Lung (tissue), 11 donors: ENCODE measurements at regions not wholly inside any gene's neighbourhood (a gene's known extent, or its start where the extent isn't known, plus 50 kb on each side); places are given as distances from the start of the nearest gene placed in this dataset.

ENCODE experiments used
- ATAC-seq: fragments of 200-7000 bp; cut with Tn5 transposase; one replicate; pipeline ENCODE4 v1.9.1; 2020; ENCODE audit warnings: moderate number of reproducible peaks; ENCODE audit not compliant: insufficient read depth, low FRiP score
- DNase-seq, 3 donors: peaks; one replicate each; pipeline ENCODE4 v3.0.0-alpha.2; 2013 to 2017
- H3K27ac ChIP-seq, 2 donors: one replicate each; pipeline ENCODE4 v1.5.1; 2013; ENCODE audit warnings: mild to moderate bottlenecking in 2 of 2, moderate library complexity in 2 of 2, control low read depth in 1 of 2, inconsistent platforms in 1 of 2, low read depth in 1 of 2, low read length in 1 of 2
- H3K27me3 ChIP-seq, 3 donors: one replicate each; pipeline ENCODE4 v1.5.1; 2013; ENCODE audit warnings: low read length in 2 of 3; ENCODE audit not compliant: control insufficient read depth in 3 of 3, insufficient read depth in 3 of 3
- H3K36me3 ChIP-seq, 4 donors: one replicate each; pipeline ENCODE4 v1.5.1; 2013; ENCODE audit warnings: low read length in 4 of 4, mild to moderate bottlenecking in 1 of 4, moderate library complexity in 1 of 4; ENCODE audit not compliant: control insufficient read depth in 4 of 4, insufficient read depth in 4 of 4
- H3K4me1 ChIP-seq, 5 donors: one replicate each; pipeline ENCODE4 v1.5.1; 2013; ENCODE audit warnings: low read length in 5 of 5, mild to moderate bottlenecking in 2 of 5, moderate library complexity in 1 of 5; ENCODE audit not compliant: control insufficient read depth in 5 of 5, insufficient read depth in 5 of 5
- H3K4me3 ChIP-seq: one replicate; pipeline ENCODE4 v1.5.1; 2013; ENCODE audit warnings: mild to moderate bottlenecking, control low read depth, moderate library complexity
- H3K9ac ChIP-seq, 2 donors: one replicate each; pipeline ENCODE4 v1.5.1; 2013; ENCODE audit warnings: low read length in 2 of 2, control low read depth in 1 of 2; ENCODE audit not compliant: insufficient read depth in 1 of 2
- H3K9me3 ChIP-seq, 4 donors: one replicate each; pipeline ENCODE4 v1.5.1; 2013; ENCODE audit warnings: low read length in 3 of 4, mild to moderate bottlenecking in 1 of 4, moderate library complexity in 1 of 4; ENCODE audit not compliant: control insufficient read depth in 4 of 4, insufficient read depth in 3 of 4
- WGBS, 2 donors: extraction: QIAGEN DNeasy Blood & Tissue Kit; methylation state at CpG; one replicate each; pipeline ENCODE4 v1.1.7; 2013; 5-methylcytosine and 5-hydroxymethylcytosine counted together
- TF ChIP-seq, protein P1 (sequence below): IDR thresholded peaks from 2 replicates; pipeline ENCODE4 v1.5.1; 2012; ENCODE audit warnings: mild to moderate bottlenecking; ENCODE audit errors: control extremely low read depth, extremely low read depth
- donor health status: control.
- donor health status: control.
- donor health status: Bipolar disorder and iron deficiency.
- donor health status: healthy.
- donor health status: DM: yes; HTN: yes; CAD: no.

GRCh38 chr4:25538430-25538829 lies 117.2 kb upstream of the SLC34A2 start:
- Histone ChIP-seq H3K9ac (no peak overlapping the region), H3K27me3 (no peaks in the 10 kb centered on the region), H3K9me3 (no peaks in the 10 kb centered on the region), H3K27ac (no peak overlapping the region), H3K4me1 (peaks cover 0 to 5% (median 0%) of the 10 kb centered on the region in 5 donors), H3K36me3 (no peaks in the 10 kb centered on the region), H3K4me3 (no peak overlapping the region)
- no peak for DNase-seq
- WGBS, 2 donors, result 78 to 86% methylated on average over 4 of the region's 4 CpGs
- TF ChIP-seq, protein P1, sequence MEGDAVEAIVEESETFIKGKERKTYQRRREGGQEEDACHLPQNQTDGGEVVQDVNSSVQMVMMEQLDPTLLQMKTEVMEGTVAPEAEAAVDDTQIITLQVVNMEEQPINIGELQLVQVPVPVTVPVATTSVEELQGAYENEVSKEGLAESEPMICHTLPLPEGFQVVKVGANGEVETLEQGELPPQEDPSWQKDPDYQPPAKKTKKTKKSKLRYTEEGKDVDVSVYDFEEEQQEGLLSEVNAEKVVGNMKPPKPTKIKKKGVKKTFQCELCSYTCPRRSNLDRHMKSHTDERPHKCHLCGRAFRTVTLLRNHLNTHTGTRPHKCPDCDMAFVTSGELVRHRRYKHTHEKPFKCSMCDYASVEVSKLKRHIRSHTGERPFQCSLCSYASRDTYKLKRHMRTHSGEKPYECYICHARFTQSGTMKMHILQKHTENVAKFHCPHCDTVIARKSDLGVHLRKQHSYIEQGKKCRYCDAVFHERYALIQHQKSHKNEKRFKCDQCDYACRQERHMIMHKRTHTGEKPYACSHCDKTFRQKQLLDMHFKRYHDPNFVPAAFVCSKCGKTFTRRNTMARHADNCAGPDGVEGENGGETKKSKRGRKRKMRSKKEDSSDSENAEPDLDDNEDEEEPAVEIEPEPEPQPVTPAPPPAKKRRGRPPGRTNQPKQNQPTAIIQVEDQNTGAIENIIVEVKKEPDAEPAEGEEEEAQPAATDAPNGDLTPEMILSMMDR, result no peak
- no peak for ATAC-seq

DNA sequence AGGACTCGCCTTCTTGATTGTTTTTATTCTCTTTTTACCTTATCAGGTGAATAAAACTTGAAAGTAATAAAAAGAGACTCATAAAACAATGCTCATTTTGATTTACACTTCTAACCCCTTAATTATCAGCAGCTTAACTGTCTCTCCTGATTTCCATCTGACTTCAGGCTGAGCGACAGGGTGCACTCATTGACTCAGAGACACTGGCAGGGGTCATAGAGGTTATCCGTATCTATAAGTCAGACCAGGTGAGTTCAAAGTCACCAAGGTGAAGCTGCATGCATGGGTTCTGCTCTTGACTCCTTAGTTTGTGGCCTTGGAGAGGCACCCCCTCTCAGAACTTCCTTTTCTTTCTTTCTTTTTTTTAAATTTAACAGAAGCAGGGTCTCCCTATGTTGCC lies 116.4 kb upstream of the SLC34A2 start:
- DNase-seq (no peak), ATAC-seq (no peak)
- TF ChIP-seq, protein P1, result no peak
- Histone ChIP-seq H3K4me1 (peaks cover 0 to 5% (median 0%) of the 10 kb centered on the region in 5 donors), H3K4me3 (no peak overlapping the region), H3K36me3 (no peaks in the 10 kb centered on the region), H3K9me3 (no peaks in the 10 kb centered on the region), H3K27ac (no peak overlapping the region), H3K27me3 (no peaks in the 10 kb centered on the region), H3K9ac (no peak overlapping the region)
- WGBS, 2 donors, result 83 to 86% methylated on average over 3 of the region's 3 CpGs

DNA sequence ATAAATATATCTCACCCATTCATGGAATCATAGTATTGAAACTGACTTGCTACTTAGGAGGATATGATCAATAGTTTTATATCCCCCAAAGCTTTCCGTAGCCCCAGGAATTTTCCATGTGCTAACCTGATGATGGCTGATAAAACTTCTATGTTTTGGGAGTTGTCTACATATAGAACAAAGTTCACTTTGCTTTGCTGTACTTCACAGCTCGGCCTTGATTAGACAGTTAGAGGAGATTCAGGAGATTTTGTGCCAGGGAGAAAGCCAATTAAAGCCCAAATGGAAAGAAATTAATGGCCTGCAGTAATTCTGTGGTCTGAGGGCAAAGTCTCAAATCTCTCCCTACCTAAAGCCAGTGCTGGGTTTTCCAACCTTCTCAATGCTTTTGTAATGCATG lies 114.9 kb upstream of the SLC34A2 start:
- Histone ChIP-seq H3K27ac (no peak overlapping the region), H3K27me3 (no peaks in the 10 kb centered on the region), H3K9me3 (no peaks in the 10 kb centered on the region), H3K4me1 (peaks cover 0 to 8% (median 0%) of the 10 kb centered on the region in 5 donors), H3K9ac (peak overlapping the region in 1 of 2 donors; percentile 37), H3K36me3 (no peaks in the 10 kb centered on the region), H3K4me3 (no peak overlapping the region)
- DNase-seq (no peak), ATAC-seq (no peak)
- 74 to 88% methylated on average over 2 of the region's 2 CpGs for WGBS, 2 donors
- TF ChIP-seq, protein P1, result no peak

DNA sequence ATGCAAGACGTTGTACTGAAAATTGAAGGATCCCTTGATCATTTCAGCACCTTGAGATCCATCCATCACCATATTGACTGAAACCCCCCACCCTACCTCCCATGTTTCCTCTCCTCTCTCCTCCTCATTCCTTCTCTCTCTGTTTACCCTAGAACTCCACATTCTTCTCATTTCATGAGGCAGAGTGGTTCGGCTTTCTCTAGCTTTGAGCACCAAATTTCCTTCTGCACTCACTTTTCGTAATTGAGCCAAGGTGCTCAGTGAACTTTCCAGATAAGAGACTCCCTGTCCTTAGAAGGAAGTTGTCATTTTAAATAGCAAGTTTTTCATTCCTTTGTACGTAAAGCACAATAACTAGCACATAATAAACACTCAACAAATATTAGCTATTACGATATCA lies 108.3 kb upstream of the SLC34A2 start:
- no peaks in the 10 kb centered on the region for H3K27me3 ChIP-seq
- no peaks in the 10 kb centered on the region for H3K36me3 ChIP-seq
- 51 to 74% methylated on average over 5 of the region's 5 CpGs for WGBS, 2 donors
- H3K4me3 ChIP-seq, result no peak overlapping the region
- TF ChIP-seq, protein P1, result no peak
- no peak overlapping the region for H3K9ac ChIP-seq
- H3K27ac ChIP-seq, result no peak overlapping the region
- H3K4me1 ChIP-seq, result peaks cover 0 to 8% (median 0%) of the 10 kb centered on the region in 5 donors
- peaks cover 0 to 2% (median 0%) of the 10 kb centered on the region in 4 donors for H3K9me3 ChIP-seq
- peak; percentile 73 for ATAC-seq
- DNase-seq, result peak in 2 of 3 donors; percentile 33 to 53
